IPS-20b (cell line): ENCODE measurements at regions not wholly inside any gene's neighbourhood (a gene's known extent, or its start where the extent isn't known, plus 50 kb on each side); places are given as distances from the start of the nearest gene placed in this dataset.
"Not testable (repeated sequence)": the region's sequence is repeated elsewhere in the genome, so short reads cannot be mapped to it uniquely, and the experiment has no call there.

Experiments
- H3K27ac ChIP-seq: one replicate; pipeline ENCODE4 v1.5.1; 2013; ENCODE audit warnings: low read length
- H3K27me3 ChIP-seq: 2 replicates; pipeline ENCODE4 v1.6.1; 2013; ENCODE audit warnings: mild to moderate bottlenecking, low read length, inconsistent platforms; ENCODE audit not compliant: insufficient read depth
- H3K36me3 ChIP-seq: 2 replicates; pipeline ENCODE4 v1.6.1; 2013; ENCODE audit warnings: low read depth, mild to moderate bottlenecking, inconsistent platforms, low read length, moderate library complexity; ENCODE audit not compliant: insufficient read depth
- H3K4me1 ChIP-seq: 2 replicates; pipeline ENCODE4 v1.6.1; 2013; ENCODE audit warnings: mild to moderate bottlenecking, control low read depth, inconsistent platforms, low read length, moderate library complexity; ENCODE audit not compliant: insufficient read depth
- H3K4me3 ChIP-seq: 2 replicates; pipeline ENCODE4 v1.5.1; 2013; ENCODE audit warnings: mild to moderate bottlenecking, low read length, inconsistent platforms
- H3K9ac ChIP-seq: 2 replicates; pipeline ENCODE4 v1.6.1; 2013; ENCODE audit warnings: low read depth, mild to moderate bottlenecking, inconsistent platforms, low read length, moderate library complexity
- H3K9me3 ChIP-seq: 2 replicates; pipeline ENCODE4 v1.6.1; 2013; ENCODE audit warnings: mild to moderate bottlenecking, low read depth, low read length, inconsistent platforms; ENCODE audit not compliant: insufficient read depth

DNA sequence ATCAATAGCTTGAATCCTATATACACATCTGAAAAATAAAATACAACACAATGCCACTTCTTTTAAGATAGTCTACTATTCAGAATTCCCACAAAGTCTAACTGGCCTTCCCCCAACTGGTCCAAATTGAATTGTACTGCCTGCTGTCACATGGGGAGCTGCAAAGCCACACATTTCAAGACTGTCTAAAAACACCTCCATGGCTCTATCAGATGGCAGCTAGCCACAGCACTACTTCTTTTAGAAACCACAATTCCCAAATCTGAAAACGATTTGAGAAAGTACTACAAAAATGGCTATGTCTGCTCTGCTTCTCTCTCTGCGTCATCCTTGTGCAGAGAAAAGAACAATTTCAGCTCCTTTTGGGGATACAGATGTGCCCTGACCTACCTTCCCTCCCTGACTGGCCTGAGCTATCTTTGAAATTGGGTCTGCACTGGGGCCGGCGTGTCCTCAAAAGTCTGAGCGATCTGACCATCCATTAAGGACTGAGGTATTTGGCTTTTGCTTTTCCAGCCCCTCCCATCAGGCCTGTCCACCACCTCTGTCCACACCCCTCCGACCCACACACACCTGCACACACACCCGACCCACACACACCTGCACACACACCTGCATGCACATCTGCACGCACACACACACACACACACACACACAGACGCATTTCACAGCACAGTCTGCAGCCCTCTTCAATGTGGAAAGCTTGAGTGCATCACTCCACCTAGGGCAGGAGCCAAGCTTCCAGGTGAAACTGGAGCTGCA lies 68.6 kb upstream of the IPO5 start:
- no peak overlapping the region for H3K9ac ChIP-seq
- H3K4me3 ChIP-seq: no peak overlapping the region
- H3K4me1 ChIP-seq: no peaks in the 10 kb centered on the region; the same call in 1 of the 2 replicates
- H3K36me3 ChIP-seq: no peaks in the 10 kb centered on the region
- H3K27ac ChIP-seq: no peak overlapping the region
- H3K27me3 ChIP-seq: no peaks in the 10 kb centered on the region; the same call in 1 of the 2 replicates
- H3K9me3 ChIP-seq: no peaks in the 10 kb centered on the region

DNA sequence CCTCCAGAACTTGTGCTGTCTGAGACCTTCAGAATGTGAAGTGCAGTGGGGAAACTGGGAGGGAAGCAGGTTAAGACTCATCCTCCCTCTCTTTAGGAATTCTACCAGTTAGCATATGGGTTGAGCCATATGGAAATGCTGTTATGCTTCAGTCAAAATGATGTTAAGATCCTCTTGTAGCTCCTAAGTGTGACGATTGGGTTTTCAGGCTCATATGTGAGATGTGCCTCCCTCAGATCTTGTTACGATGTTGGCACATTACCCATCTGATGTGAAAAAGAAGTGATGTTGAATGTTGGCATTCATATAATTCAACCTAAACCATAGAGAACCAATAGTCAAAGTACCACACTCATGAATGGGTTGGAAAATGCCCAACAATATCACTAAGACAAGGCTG lies 67.8 kb upstream of the IPO5 start:
- Histone ChIP-seq H3K27me3 (no peaks in the 10 kb centered on the region; the same call in 1 of the 2 replicates), H3K36me3 (no peaks in the 10 kb centered on the region), H3K9ac (no peak overlapping the region), H3K4me1 (no peaks in the 10 kb centered on the region), H3K27ac (no peak overlapping the region), H3K9me3 (no peaks in the 10 kb centered on the region), H3K4me3 (no peak overlapping the region)

DNA sequence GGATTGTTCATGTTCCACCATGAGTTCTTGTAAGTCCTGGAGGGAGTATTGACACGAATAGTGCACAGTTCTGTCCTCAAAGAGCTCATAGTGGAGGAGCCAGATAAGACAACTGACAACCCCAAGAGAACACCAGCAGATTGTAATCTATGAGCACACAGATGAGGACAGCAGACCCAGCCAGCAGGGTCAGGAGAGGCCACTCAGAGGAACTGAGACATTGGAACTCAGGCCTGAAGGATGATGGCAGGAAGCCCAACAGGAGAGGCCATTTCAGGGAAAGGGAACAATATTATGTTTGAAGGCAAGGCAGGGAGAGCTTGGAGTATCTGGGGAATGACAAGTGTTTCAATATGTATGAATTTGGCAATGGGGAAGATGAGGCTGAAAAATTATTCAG lies 63.7 kb upstream of the IPO5 start:
- Histone ChIP-seq H3K9me3 (no peaks in the 10 kb centered on the region; the same call in 1 of the 2 replicates), H3K9ac (no peak overlapping the region), H3K27ac (no peak overlapping the region), H3K4me1 (no peaks in the 10 kb centered on the region), H3K27me3 (no peaks in the 10 kb centered on the region; the same call in 1 of the 2 replicates), H3K36me3 (no peaks in the 10 kb centered on the region), H3K4me3 (no peak overlapping the region)

DNA sequence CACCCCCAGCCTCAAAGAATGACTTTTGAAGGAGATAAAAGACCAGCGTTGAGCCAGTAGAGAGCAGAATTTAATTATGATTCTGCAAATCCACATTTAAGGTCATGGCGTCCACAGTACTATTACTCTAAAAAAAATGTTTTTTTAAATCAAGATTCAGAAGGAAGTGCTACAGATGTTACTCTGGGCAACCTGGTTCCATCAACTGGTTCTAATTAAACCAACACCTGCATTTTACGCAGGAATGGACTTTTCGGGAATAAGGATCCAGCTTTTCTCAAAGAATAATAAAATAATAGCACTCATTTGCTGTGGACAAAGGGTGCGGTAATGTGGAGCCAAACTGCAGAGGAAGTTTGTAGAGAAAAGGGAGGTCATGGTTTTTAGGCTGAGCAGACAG lies 62.9 kb upstream of the IPO5 start:
- Histone ChIP-seq H3K27ac (no peak overlapping the region), H3K27me3 (no peaks in the 10 kb centered on the region; the same call in 1 of the 2 replicates), H3K4me1 (no peaks in the 10 kb centered on the region), H3K9ac (no peak overlapping the region), H3K4me3 (no peak overlapping the region), H3K9me3 (peaks cover under 1% of the 10 kb centered on the region), H3K36me3 (no peaks in the 10 kb centered on the region)

- H3K9ac ChIP-seq, H3K27ac ChIP-seq, H3K36me3 ChIP-seq, H3K9me3 ChIP-seq, H3K4me3 ChIP-seq, H3K4me1 ChIP-seq, H3K27me3 ChIP-seq: not testable (repeated sequence)
These were observed 61.5 kb upstream of the IPO5 start for GRCh38 chr13:97891964-97892363.

DNA sequence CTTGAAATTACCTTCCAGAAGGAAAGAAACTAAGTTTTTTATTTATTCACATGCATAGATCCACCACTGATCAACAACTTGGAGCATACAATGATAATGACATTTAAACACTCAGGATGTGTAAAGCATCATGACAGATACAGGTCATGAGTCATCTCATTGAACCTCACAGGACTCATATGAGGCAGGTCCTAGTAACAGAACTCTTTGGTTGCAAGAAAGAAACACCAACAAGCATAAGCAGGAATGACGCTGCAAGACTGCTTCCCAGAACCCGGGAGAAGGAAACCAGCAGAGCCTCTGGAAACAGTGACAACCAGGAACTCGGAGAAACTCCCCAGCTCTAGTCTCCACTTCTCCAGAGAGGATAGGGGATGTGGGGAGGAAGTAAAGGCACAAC lies 60.8 kb upstream of the IPO5 start:
- H3K9me3 ChIP-seq: peaks cover 5% of the 10 kb centered on the region
- H3K4me3 ChIP-seq: no peak overlapping the region
- H3K27ac ChIP-seq: no peak overlapping the region
- no peaks in the 10 kb centered on the region for H3K27me3 ChIP-seq
- H3K4me1 ChIP-seq: no peaks in the 10 kb centered on the region
- H3K36me3 ChIP-seq: no peaks in the 10 kb centered on the region
- H3K9ac ChIP-seq: no peak overlapping the region

DNA sequence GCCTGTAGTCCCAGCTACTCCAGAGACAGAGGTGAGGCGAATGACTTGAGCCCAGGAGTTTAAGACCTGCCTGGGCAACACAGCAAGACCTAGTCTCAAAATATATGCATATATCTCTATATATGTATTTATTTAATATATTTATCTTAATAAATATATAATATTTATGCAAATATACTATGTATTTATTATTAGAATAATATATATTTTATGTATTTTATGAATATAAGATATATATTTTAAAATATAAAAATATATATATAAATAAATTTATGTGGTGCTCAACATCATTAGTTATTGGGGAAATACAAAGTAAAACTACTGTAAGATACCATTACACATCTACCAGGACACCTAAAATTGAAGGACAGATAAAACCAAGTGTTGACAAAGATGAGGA lies 58.1 kb upstream of the IPO5 start:
- Histone ChIP-seq H3K9me3 (peaks cover 5% of the 10 kb centered on the region), H3K4me3 (no peak overlapping the region), H3K4me1 (no peaks in the 10 kb centered on the region), H3K9ac (no peak overlapping the region), H3K27ac (no peak overlapping the region), H3K36me3 (no peaks in the 10 kb centered on the region), H3K27me3 (no peaks in the 10 kb centered on the region)

GRCh38 chr13:97896446-97896845 lies 57.0 kb upstream of the IPO5 start:
- H3K36me3 ChIP-seq: no peaks in the 10 kb centered on the region
- no peak overlapping the region for H3K27ac ChIP-seq
- H3K9me3 ChIP-seq: peaks cover 5% of the 10 kb centered on the region
- no peaks in the 10 kb centered on the region for H3K27me3 ChIP-seq
- no peak overlapping the region for H3K4me3 ChIP-seq
- H3K9ac ChIP-seq: no peak overlapping the region
- no peaks in the 10 kb centered on the region for H3K4me1 ChIP-seq

DNA sequence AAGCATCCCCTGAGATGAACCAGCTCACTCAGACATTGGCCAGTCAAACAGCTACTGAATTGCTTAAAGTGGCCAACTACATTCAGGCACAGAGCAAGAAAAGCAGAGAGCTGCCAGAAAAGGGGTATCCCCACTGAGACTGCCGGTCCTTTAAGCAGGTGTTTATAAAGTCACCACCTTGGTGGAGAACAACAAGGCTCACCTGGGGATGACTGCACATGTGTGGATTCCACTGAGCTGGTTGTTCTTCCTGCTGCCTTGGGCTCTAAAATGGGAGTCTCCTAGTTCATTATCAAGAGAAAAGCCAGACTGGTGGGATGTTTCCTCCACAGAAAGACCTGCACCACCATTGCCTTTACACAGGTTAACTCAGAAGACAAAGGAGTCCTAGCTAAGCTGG lies 51.8 kb upstream of the IPO5 start:
- Histone ChIP-seq H3K4me3 (no peak overlapping the region), H3K9ac (no peak overlapping the region), H3K27ac (no peak overlapping the region), H3K4me1 (no peaks in the 10 kb centered on the region), H3K27me3 (no peaks in the 10 kb centered on the region), H3K36me3 (no peaks in the 10 kb centered on the region), H3K9me3 (no peaks in the 10 kb centered on the region)
